Fibroblast of skin of right biceps (primary cell): ENCODE measurements at regions not wholly inside any gene's neighbourhood (a gene's known extent, or its start where the extent isn't known, plus 50 kb on each side); places are given as distances from the start of the nearest gene placed in this dataset.
A peak's percentile ranks its signal among the peaks of the same experiment; 100 is the strongest.
"Not testable (repeated sequence)": the region's sequence is repeated elsewhere in the genome, so short reads cannot be mapped to it uniquely, and the experiment has no call there.

Source experiments
- DNase-seq: peaks from one replicate; pipeline ENCODE4 v3.0.0-alpha.2; 2013

- peak; percentile 83 for DNase-seq
These were observed 152.1 kb upstream of the EEA1 start for GRCh38 chr12:93080994-93081809.

- DNase-seq, result no peak
These were observed 152.7 kb upstream of the EEA1 start for GRCh38 chr12:93081810-93082165.

- DNase-seq, result no peak
These were observed 156.5 kb upstream of the EEA1 start for GRCh38 chr12:93085383-93086287.

GRCh38 chr12:93086288-93086727, 157.2 kb upstream of the EEA1 start:
- no peak for DNase-seq

GRCh38 chr12:93087840-93088610, 158.9 kb upstream of the EEA1 start:
- peak; percentile 26 for DNase-seq

- peak; percentile 84 for DNase-seq
These were observed 160.9 kb upstream of the EEA1 start for GRCh38 chr12:93089805-93090569.

- DNase-seq, result peak; percentile 80
These were observed 161.7 kb upstream of the EEA1 start for GRCh38 chr12:93090731-93091172.

GRCh38 chr12:93091886-93092648, 163.0 kb upstream of the EEA1 start:
- DNase-seq, result no peak

GRCh38 chr12:93092649-93092945, 163.5 kb upstream of the EEA1 start:
- no peak for DNase-seq

- no peak for DNase-seq
These were observed 164.1 kb upstream of the EEA1 start for GRCh38 chr12:93093243-93093642.

- DNase-seq, result not testable (repeated sequence)
These were observed 165.1 kb upstream of the EEA1 start for GRCh38 chr12:93094222-93094621.

GRCh38 chr12:93094988-93095737, 166.1 kb upstream of the EEA1 start:
- no peak for DNase-seq

GRCh38 chr12:93097417-93097816, 168.3 kb upstream of the EEA1 start:
- DNase-seq, result no peak

- DNase-seq, result peak; percentile 59
These were observed 169.0 kb upstream of the EEA1 start for GRCh38 chr12:93098077-93098476.

- DNase-seq, result peak; percentile 40
These were observed 170.7 kb upstream of the EEA1 start for GRCh38 chr12:93099792-93100191.

GRCh38 chr12:93100610-93101009, 171.5 kb upstream of the EEA1 start:
- peak; percentile 73 for DNase-seq

GRCh38 chr12:93101367-93101766, 172.3 kb upstream of the EEA1 start:
- DNase-seq, result no peak

GRCh38 chr12:93102312-93102711, 173.2 kb upstream of the EEA1 start:
- no peak for DNase-seq

- DNase-seq, result no peak
These were observed 173.6 kb upstream of the EEA1 start for GRCh38 chr12:93102744-93103143.

- no peak for DNase-seq
These were observed 174.1 kb upstream of the EEA1 start for GRCh38 chr12:93103154-93103553.

- no peak for DNase-seq
These were observed 175.4 kb upstream of the EEA1 start for GRCh38 chr12:93104535-93104934.
